C4-2B (cell line): ENCODE measurements at regions not wholly inside any gene's neighbourhood (a gene's known extent, or its start where the extent isn't known, plus 50 kb on each side); places are given as distances from the start of the nearest gene placed in this dataset.

Experiments used
- ZFX ChIP-seq: fragments of 450-650 bp; IDR thresholded peaks from 2 replicates; pipeline ENCODE4 v1.6.1; 2017
- TF ChIP-seq, protein P1 (sequence below): fragments of 450-650 bp; conservative IDR thresholded peaks from 2 replicates; pipeline ENCODE4 v1.5.1; 2017; ENCODE audit warnings: mild to moderate bottlenecking

DNA sequence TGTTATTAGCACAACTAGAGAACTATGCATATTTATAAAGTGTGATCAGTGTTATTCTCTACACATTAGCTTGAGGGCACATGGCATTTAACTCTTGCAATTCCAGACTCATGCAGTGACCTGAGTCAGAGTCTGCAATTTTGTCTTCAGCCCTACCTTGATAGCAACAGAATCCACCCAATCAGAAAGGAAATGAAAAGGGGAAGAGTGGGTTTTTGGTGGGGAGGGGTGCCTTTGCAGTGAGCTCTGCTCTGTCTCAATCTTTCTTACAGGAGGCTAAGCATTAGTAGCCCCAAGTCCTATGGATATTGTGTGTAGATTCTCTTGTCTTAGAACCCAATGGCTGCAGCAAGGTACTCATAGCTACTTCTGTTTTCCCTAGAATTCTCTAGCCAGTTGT, 489.2 kb downstream of the DHX35 start:
- TF ChIP-seq, protein P1, sequence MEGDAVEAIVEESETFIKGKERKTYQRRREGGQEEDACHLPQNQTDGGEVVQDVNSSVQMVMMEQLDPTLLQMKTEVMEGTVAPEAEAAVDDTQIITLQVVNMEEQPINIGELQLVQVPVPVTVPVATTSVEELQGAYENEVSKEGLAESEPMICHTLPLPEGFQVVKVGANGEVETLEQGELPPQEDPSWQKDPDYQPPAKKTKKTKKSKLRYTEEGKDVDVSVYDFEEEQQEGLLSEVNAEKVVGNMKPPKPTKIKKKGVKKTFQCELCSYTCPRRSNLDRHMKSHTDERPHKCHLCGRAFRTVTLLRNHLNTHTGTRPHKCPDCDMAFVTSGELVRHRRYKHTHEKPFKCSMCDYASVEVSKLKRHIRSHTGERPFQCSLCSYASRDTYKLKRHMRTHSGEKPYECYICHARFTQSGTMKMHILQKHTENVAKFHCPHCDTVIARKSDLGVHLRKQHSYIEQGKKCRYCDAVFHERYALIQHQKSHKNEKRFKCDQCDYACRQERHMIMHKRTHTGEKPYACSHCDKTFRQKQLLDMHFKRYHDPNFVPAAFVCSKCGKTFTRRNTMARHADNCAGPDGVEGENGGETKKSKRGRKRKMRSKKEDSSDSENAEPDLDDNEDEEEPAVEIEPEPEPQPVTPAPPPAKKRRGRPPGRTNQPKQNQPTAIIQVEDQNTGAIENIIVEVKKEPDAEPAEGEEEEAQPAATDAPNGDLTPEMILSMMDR = no peak
- no peak for TF ChIP-seq ZFX
